HG02798 (cell line): ENCODE measurements at regions not wholly inside any gene's neighbourhood (a gene's known extent, or its start where the extent isn't known, plus 50 kb on each side); places are given as distances from the start of the nearest gene placed in this dataset.

Experiments
- ATAC-seq: cut with Tn5 transposase; IDR thresholded peaks from one replicate; pipeline ENCODE4 v1.9.1; 2021; ENCODE audit warnings: mild to moderate bottlenecking; ENCODE audit not compliant: unreplicated experiment, poor library complexity

- ATAC-seq, result no peak
Observed at GRCh38 chr17:73749928-73750605, 105.8 kb upstream of the SDK2 start.

DNA sequence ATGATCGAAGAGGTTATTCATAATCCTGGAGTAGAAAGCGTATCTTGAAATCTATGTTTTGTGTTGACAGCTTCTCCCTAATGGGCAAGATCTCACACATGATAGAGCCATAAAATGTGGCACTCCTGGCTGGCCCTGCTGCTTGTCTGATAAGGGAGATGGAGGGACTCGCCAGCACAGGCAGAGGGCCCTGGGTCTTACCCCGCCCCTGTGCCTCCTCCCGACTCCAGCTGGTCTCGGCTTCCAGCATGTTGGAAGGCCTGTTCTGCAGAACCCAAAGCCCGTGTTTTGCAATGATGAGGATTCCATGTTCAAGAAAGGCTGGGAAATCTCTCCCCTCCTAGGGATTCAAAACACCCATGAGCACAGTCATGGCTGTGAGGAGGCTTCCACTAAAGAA, 106.7 kb upstream of the SDK2 start:
- ATAC-seq, result no peak

GRCh38 chr17:73753751-73754496, 109.7 kb upstream of the SDK2 start:
- no peak for ATAC-seq

DNA sequence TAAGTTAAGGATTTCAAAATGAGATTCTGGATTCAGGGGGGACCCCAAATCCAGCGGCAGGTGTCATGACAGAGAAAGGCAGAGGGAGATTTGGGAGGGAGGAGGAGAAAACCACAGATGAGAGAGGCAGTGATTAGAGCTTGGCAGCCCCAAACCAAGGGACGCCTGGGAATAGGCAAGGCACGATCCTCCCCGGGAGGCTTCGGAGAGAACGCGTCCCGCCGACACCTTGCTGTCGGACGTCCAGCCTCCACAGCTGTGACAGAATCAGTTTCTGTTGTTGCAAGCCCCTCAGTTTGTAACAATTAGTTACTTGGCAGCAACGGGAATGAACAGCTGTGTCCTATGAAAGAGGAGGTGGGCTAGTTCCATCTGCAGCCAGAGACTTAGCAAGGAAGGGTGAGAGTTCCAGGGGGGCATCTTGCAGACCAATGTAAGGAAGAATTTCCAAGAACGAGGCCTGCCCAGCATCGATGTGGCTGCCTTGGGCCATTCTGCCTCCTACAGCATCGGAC, 110.7 kb upstream of the SDK2 start:
- ATAC-seq, result no peak

DNA sequence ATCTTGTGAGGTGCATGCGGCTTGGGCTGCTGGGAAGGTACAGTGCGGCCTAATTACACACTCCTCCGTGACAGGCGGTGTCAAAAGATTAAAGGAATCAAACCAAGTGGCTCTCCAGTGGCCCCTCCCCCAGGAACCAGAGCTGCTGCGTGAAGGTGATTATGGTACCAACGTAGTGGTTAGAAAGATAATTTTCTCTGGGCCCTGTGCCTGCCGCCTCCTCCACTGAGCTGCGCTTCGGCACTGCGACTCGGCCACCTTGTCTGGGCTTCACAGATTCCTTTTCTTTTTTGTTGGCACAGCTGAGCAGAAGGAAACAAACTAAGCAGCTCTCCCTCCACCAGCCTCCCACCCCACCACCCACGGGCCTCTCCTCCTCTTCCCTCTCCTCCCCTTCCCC, 113.2 kb upstream of the SDK2 start:
- ATAC-seq, result no peak

DNA sequence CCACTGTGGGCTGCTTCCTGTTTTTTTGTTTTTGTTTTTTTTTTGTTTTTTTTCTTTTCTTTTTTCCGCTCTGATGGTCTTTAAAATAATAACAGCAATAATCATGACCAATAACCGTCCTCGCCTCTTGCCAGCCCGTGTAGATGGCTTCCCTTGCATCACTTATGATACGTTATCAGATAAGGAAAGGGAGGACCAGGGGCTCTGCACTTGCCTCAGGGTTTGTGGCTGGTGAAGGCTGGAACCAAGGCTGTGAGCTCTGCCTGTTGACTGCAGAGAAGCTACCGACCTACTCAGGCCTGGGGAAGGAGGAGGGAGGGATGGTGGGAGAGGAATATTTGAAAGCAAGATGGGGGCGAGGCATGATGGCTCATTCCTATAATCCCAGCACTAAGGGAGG, 114.0 kb upstream of the SDK2 start:
- ATAC-seq, result no peak

DNA sequence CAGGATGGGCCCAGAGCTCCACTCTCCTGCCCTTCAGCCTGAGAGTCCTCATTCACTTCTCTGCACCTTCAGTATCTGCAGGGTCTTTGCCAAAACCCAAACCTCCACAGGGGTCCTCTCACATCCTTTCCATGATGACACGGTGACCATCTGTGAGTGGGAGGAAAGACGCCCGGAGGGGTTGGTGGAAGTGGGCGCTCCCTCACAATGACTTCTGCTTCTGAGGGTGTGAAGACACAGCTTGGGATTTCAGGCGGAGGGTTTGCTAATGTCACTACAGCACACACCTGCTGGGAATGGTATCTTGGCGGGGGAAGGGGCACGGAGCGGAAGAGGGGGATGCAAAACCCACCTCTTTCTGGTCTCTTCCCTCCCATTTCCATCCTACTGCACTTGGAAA, 115.1 kb upstream of the SDK2 start:
- no peak for ATAC-seq

- ATAC-seq, result no peak
Observed at GRCh38 chr17:73759734-73760438, 115.6 kb upstream of the SDK2 start.

DNA sequence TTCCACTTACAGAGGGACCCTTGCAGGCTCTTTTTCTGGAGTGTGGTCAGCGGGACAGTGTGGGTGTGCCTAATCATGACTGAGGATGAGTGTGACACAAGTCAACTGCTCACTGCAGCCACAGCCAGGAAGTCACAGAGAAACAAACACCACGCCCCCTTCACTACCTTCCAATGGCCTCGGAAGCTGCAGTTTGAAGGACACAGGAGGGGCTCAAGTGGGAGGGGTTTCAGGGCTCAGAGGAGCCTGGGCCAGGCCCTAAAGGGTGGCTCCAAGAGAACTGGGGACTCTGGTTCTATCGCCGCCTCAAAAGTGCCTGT, 116.2 kb upstream of the SDK2 start:
- ATAC-seq, result no peak

DNA sequence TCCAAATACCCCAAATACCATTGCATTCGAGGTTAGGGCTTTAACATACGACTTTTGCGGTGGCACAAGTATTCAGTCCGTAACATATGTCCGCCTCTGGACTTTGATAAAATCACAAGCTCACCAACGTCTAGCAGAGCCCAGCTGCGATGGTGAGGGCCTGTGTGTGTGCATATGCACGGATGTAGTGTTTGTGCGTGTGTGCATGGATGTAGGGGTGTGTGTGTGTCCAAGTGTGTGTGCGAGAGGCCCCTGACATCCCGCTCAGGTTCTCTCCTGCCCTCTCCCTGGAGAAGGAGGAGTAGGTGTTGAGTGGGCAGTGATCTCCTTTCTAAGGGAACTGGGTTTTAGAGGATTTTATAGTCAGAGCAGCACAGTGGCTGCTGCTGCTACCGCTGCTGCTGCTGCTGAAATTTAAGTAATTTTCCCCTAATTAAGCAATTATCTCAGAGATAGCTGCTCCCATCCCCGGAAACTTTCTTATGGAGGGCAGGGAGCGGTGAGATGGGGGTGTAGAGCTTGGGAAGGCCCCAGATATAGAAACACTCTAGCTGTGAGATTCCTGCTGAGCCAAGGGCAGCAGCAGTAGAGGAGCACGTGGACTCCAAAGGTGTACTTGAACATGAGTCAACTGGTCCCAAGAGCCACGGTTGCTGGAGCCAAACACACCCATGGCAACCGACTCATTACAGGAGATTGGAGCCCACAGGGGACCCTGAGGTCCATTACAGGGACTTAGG, 121.7 kb upstream of the SDK2 start:
- no peak for ATAC-seq

GRCh38 chr17:73767696-73768095, 123.5 kb upstream of the SDK2 start:
- no peak for ATAC-seq

DNA sequence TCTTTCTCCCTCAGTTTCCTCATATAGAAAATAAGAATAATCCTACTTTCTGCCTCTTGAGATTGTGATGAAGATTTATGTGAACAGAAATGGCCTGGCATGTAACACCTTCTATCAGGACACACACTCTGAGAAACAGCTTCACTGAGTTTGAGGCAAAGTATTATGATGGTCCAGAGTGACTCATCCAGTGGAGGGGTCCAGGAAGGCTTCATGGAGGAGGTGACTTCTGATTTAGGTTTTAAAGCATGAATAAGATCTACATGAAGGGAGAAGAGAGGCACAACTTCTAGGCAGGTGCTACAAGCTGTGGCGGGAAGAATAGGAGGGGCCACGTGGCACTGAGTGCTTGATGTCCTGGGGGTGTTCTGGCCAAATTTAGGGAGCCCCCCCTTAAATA, 124.4 kb upstream of the SDK2 start:
- no peak for ATAC-seq

DNA sequence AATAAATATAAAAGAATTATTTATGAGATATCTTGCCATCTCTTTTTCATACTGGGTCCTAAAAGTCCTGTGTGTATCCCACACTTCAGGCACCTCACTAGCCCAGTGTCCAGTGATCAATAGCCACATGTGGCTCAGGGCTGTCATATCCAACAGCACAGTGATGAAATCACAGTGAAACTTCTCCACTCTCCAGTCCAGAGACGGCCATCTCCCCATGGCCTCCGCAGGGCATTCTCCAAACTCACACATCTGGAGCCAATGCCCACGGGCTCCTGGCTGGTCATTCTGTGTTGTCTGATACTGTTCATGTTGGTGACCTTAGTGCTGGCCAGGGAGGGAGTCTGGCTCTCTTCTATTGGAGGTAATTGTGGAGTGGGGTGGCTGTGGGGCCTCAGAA, 125.2 kb upstream of the SDK2 start:
- no peak for ATAC-seq

DNA sequence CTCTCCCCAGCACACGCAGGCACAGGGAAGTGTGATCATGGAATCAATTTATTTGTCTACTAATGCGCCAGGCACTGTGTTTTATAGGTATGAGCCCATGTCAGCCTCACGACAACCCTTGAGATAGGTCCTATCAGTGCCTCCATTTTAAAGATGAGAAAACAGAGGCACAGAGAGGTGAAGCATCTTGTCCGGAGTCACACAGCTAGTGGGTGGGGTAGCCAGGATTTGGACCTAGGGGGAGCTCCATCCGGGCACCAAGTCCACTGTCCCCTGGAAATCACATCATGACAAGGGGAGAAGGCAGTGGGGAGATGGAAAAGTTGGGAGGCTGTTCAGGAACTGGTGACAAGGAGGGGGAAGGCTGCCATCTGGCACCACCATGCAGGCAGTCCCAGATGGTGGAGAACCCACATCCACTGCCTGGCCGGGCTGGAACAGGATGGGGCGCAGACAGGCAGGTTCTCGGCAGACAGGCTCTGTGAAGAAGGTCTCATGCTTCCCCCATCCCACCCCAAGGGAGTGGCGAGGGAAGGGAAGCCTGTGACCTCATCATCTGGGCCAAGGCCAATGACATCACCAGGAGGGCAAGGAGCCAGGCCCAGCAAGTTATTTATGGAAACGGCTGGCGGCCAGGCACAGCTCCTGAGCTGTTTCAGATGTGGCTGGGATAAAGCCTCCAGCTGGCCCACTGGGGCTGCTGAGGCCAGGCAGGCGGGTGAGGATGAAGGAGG, 126.0 kb upstream of the SDK2 start:
- ATAC-seq, result no peak

GRCh38 chr17:73770849-73771229, 126.6 kb upstream of the SDK2 start:
- ATAC-seq, result no peak

DNA sequence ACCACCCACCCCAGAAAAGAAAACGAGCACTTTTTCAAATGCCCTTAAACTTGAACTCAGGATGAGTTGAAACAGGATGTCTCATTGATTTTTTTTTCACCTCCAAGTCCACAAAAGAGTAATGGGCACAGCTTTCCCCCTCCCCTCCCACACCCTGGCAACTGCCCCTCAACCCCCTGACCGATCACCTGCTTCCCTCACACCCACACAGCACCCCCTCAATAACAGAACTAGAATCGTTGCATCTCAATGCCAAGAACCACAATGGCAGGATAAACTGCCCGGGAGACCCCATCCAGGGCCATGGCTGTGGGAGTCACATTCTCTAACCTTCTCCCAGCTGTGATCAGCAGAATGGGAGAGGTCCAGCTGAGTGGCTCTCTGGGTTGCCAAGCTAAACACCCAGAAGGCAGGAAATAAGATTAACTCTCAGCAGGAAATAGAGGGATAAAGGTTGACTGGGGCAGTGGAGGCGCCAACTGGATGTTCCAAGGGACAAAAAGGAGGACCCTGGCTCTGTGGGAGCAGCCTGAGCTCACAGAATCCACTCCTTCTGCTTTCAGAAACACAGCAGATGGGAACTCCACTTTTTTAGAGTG, 128.0 kb upstream of the SDK2 start:
- ATAC-seq, result no peak

DNA sequence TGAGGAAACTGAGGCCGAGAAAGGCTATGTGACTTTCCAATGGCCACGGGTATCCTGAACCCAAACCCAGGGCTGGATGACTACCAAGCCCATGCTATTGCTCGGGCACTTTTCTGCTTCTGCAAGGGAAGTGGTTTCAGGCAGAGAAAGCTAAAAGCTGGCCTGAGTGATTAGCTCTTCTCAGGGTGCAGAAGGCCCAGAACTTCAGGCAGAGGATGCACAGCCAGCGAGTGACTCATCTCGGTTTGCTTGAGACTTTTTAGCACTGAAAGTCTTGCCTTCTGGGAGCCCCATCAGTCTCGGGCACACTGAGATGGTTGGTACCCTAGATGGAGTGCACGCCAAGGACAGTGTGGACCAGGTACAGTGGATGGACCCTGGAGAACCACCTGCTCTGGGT, 129.5 kb upstream of the SDK2 start:
- no peak for ATAC-seq

- no peak for ATAC-seq
Observed at GRCh38 chr17:73774852-73775251, 130.6 kb upstream of the SDK2 start.

DNA sequence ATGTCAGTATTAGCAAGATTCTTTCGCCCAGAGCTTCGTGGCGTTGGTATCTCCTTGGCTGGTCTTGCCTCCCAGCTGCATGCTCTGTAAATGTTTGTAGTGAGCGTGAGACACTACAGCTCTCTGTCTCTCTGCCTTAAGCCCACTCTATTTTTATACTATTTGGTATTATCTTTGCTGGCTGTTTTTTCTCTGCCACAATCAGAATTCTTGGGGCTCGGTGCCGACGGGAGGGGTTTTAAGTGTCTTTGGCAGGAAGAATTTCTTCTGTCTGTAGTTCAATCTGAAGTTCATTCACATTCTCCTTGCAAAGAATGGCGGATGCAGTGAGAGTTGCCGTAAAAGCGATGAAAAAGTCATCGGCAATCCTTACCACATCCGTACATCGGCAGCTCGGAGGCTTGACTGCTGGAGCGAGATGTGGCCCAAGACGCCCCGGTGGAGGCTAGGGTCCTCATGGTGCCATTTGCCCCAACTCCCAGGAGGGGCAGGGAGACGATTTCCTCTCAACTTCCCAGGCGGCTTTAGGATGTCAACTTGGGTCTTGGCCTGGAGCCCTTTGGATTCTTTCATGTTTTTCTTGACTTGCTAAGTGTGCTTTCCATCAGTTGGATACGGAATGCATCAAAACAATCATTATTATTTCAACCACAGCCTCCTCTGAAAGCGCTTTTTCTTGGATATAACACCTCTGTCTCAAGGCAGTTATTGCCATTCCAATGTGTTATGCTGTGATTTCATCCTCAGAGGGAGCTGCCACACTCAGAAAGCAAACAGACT, 132.3 kb upstream of the SDK2 start:
- no peak for ATAC-seq
